ENCODE measurements at regions not wholly inside any gene's neighbourhood (a gene's known extent, or its start where the extent isn't known, plus 50 kb on each side); places are given as distances from the start of the nearest gene placed in this dataset.
A peak's percentile ranks its signal among the peaks of the same experiment; 100 is the strongest.

DNA sequence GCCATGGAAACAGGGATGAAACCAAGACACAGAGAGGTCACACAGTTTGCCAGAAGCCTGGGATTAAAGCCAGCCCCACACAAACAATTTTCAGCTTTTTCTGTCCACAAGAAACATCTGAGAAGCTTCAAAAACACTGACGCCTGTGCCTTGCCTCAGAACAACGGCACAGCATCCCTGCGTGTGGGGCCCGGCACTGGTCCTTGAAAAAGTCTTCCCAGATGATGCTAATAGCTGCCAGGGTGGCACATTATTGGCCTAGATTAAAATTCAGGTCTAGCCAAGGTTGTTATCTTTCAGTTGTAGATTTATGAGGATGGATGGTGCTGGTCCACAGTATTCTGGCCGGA lies 321.4 kb downstream of the HAPSTR1 start:
- Histone ChIP-seq H3K9ac (ENCODE audit: low read depth in 1 of 2, low read length in 2 of 2) (no peak overlapping the region), H3K36me3 (ENCODE audit: control insufficient read depth in 4 of 4, insufficient read depth in 3 of 4, low read depth in 1 of 4, low read length in 3 of 4) (no peaks in the 10 kb centered on the region), H3K4me1 (ENCODE audit: control insufficient read depth in 4 of 4, insufficient read depth in 4 of 4, low read length in 3 of 4) (peaks cover 0 to 9% (median 6%) of the 10 kb centered on the region in 4 donors), H3K4me3 (ENCODE audit: low read depth in 1 of 3, low read length in 3 of 3) (no peak overlapping the region), H3K9me3 (ENCODE audit: control insufficient read depth in 4 of 4, low read length in 3 of 4) (peaks cover 0 to 3% (median 0%) of the 10 kb centered on the region in 4 donors), H3K27ac (ENCODE audit: low read depth in 1 of 2, low read length in 2 of 2) (no peak overlapping the region), H3K27me3 (ENCODE audit: control insufficient read depth in 4 of 4, insufficient read depth in 4 of 4, low read length in 3 of 4) (no peaks in the 10 kb centered on the region)
- DNase-seq (ENCODE audit: low spot score) = no peak
- TF ChIP-seq NR2F2 (IDR thresholded peaks at IDR 0.05) = no peak
- TF ChIP-seq RXRA (IDR thresholded peaks at IDR 0.05) = peak in 1 of 2 donors; percentile 0
- 74% methylated on average over 5 of the region's 5 CpGs for WGBS

DNA sequence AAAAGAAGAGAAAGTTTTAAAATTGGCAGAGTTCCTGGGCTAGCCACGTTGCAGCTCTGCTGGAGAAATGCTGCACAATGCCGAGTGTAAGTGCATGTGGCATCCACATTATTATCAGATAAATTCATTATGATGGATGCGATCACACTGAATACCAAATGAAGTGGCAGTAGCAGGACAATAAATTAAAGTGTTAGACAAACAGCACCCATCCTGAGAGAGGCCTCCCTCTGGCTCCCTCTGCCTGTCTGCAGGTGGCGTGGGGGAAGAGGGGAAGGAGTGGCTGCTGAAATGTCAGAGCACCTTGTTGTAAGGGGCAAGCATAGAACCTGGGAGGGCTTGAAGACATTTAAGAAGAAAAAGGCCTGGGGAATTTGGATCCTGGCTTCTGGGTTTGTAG lies 324.1 kb downstream of the HAPSTR1 start:
- WGBS = 85% methylated on average over 4 of the region's 4 CpGs
- DNase-seq (ENCODE audit: low spot score) = no peak
- H3K9me3 ChIP-seq (ENCODE audit: control insufficient read depth in 4 of 4, low read length in 3 of 4) = peaks cover 0 to 3% (median 0%) of the 10 kb centered on the region in 4 donors
- TF ChIP-seq, protein P1, sequence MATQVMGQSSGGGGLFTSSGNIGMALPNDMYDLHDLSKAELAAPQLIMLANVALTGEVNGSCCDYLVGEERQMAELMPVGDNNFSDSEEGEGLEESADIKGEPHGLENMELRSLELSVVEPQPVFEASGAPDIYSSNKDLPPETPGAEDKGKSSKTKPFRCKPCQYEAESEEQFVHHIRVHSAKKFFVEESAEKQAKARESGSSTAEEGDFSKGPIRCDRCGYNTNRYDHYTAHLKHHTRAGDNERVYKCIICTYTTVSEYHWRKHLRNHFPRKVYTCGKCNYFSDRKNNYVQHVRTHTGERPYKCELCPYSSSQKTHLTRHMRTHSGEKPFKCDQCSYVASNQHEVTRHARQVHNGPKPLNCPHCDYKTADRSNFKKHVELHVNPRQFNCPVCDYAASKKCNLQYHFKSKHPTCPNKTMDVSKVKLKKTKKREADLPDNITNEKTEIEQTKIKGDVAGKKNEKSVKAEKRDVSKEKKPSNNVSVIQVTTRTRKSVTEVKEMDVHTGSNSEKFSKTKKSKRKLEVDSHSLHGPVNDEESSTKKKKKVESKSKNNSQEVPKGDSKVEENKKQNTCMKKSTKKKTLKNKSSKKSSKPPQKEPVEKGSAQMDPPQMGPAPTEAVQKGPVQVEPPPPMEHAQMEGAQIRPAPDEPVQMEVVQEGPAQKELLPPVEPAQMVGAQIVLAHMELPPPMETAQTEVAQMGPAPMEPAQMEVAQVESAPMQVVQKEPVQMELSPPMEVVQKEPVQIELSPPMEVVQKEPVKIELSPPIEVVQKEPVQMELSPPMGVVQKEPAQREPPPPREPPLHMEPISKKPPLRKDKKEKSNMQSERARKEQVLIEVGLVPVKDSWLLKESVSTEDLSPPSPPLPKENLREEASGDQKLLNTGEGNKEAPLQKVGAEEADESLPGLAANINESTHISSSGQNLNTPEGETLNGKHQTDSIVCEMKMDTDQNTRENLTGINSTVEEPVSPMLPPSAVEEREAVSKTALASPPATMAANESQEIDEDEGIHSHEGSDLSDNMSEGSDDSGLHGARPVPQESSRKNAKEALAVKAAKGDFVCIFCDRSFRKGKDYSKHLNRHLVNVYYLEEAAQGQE (IDR thresholded peaks at IDR 0.05) = no peak
- TF ChIP-seq, protein P2, sequence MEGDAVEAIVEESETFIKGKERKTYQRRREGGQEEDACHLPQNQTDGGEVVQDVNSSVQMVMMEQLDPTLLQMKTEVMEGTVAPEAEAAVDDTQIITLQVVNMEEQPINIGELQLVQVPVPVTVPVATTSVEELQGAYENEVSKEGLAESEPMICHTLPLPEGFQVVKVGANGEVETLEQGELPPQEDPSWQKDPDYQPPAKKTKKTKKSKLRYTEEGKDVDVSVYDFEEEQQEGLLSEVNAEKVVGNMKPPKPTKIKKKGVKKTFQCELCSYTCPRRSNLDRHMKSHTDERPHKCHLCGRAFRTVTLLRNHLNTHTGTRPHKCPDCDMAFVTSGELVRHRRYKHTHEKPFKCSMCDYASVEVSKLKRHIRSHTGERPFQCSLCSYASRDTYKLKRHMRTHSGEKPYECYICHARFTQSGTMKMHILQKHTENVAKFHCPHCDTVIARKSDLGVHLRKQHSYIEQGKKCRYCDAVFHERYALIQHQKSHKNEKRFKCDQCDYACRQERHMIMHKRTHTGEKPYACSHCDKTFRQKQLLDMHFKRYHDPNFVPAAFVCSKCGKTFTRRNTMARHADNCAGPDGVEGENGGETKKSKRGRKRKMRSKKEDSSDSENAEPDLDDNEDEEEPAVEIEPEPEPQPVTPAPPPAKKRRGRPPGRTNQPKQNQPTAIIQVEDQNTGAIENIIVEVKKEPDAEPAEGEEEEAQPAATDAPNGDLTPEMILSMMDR (IDR thresholded peaks at IDR 0.05; ENCODE audit: low read depth, low read length, missing input control) = peak; percentile 12
- TF ChIP-seq HNF4A (conservative IDR thresholded peaks at IDR 0.05) = no peak
- TF ChIP-seq, protein P3, sequence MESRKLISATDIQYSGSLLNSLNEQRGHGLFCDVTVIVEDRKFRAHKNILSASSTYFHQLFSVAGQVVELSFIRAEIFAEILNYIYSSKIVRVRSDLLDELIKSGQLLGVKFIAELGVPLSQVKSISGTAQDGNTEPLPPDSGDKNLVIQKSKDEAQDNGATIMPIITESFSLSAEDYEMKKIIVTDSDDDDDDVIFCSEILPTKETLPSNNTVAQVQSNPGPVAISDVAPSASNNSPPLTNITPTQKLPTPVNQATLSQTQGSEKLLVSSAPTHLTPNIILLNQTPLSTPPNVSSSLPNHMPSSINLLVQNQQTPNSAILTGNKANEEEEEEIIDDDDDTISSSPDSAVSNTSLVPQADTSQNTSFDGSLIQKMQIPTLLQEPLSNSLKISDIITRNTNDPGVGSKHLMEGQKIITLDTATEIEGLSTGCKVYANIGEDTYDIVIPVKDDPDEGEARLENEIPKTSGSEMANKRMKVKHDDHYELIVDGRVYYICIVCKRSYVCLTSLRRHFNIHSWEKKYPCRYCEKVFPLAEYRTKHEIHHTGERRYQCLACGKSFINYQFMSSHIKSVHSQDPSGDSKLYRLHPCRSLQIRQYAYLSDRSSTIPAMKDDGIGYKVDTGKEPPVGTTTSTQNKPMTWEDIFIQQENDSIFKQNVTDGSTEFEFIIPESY (IDR thresholded peaks at IDR 0.05) = no peak
- TF ChIP-seq, protein P4, sequence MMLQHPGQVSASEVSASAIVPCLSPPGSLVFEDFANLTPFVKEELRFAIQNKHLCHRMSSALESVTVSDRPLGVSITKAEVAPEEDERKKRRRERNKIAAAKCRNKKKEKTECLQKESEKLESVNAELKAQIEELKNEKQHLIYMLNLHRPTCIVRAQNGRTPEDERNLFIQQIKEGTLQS (IDR thresholded peaks at IDR 0.05) = no peak
- peak in 1 of 2 donors; percentile 27 for TF ChIP-seq RAD21 (IDR thresholded peaks at IDR 0.05)
- TF ChIP-seq FOXA1 (IDR thresholded peaks at IDR 0.05) = no peak
- H3K36me3 ChIP-seq (ENCODE audit: control insufficient read depth in 4 of 4, insufficient read depth in 3 of 4, low read depth in 1 of 4, low read length in 3 of 4) = no peaks in the 10 kb centered on the region
- no peaks in the 10 kb centered on the region for H3K27me3 ChIP-seq (ENCODE audit: control insufficient read depth in 4 of 4, insufficient read depth in 4 of 4, low read length in 3 of 4)
- no peak overlapping the region for H3K4me3 ChIP-seq (ENCODE audit: low read depth in 1 of 3, low read length in 3 of 3)
- H3K4me1 ChIP-seq (ENCODE audit: control insufficient read depth in 4 of 4, insufficient read depth in 4 of 4, low read length in 3 of 4) = peaks cover 0 to 9% (median 6%) of the 10 kb centered on the region in 4 donors
- H3K9ac ChIP-seq (ENCODE audit: low read depth in 1 of 2, low read length in 2 of 2) = no peak overlapping the region
- no peak overlapping the region for H3K27ac ChIP-seq (ENCODE audit: low read depth in 1 of 2, low read length in 2 of 2)

DNA sequence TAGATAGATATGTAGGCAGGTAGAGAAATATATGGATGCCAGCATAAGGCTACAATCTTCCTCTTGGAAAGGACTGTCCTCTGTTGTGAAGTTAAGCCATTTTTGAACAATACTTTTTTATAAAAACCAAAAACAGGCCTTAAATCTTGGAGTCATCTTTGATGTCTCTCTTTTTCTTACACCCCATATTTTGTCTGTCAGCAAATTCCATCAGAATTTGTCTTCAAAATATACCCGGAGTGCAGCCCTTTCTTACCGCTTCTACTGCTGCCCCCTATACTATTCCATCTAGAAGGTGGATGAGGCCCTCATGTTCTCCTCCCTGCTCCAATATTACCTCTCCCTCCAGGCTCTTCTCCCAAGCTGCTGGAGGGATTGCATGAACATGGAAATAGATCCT lies 326.5 kb downstream of the HAPSTR1 start:
- TF ChIP-seq, protein P4 (IDR thresholded peaks at IDR 0.05) = no peak
- TF ChIP-seq HNF4A (conservative IDR thresholded peaks at IDR 0.05) = no peak
- TF ChIP-seq HNF4G (IDR thresholded peaks at IDR 0.05) = no peak
- no peak for TF ChIP-seq JUND (IDR thresholded peaks at IDR 0.05)
- no peak for TF ChIP-seq FOXA1 (IDR thresholded peaks at IDR 0.05)
- TF ChIP-seq FOXA2 (IDR thresholded peaks at IDR 0.05) = no peak
- no peak for TF ChIP-seq RXRA (IDR thresholded peaks at IDR 0.05)
- no peak for TF ChIP-seq NR2F2 (IDR thresholded peaks at IDR 0.05)
- TF ChIP-seq, protein P3 (IDR thresholded peaks at IDR 0.05) = no peak
- TF ChIP-seq TAF1 (conservative IDR thresholded peaks at IDR 0.05) = no peak
- Histone ChIP-seq H3K4me3 (ENCODE audit: low read depth in 1 of 3, low read length in 3 of 3) (no peak overlapping the region), H3K36me3 (ENCODE audit: control insufficient read depth in 4 of 4, insufficient read depth in 3 of 4, low read depth in 1 of 4, low read length in 3 of 4) (no peaks in the 10 kb centered on the region), H3K27ac (ENCODE audit: low read depth in 1 of 2, low read length in 2 of 2) (no peak overlapping the region), H3K27me3 (ENCODE audit: control insufficient read depth in 4 of 4, insufficient read depth in 4 of 4, low read length in 3 of 4) (no peaks in the 10 kb centered on the region), H3K9ac (ENCODE audit: low read depth in 1 of 2, low read length in 2 of 2) (no peak overlapping the region), H3K9me3 (ENCODE audit: control insufficient read depth in 4 of 4, low read length in 3 of 4) (peaks cover 0 to 3% (median 0%) of the 10 kb centered on the region in 4 donors), H3K4me1 (ENCODE audit: control insufficient read depth in 4 of 4, insufficient read depth in 4 of 4, low read length in 3 of 4) (peaks cover 0 to 4% (median 1%) of the 10 kb centered on the region in 4 donors)
- WGBS = 70% methylated on average over 2 of the region's 2 CpGs
- no peak for DNase-seq (ENCODE audit: low spot score)

Measured in liver (tissue), 8 donors.